Panc1 (cell line): ENCODE measurements at regions not wholly inside any gene's neighbourhood (a gene's known extent, or its start where the extent isn't known, plus 50 kb on each side); places are given as distances from the start of the nearest gene placed in this dataset.

Experiments
- ATAC-seq: fragments of 200-7000 bp; cut with Tn5 transposase; 2 replicates; pipeline ENCODE4 v1.9.1; 2020; ENCODE audit warnings: mild to moderate bottlenecking, moderate library complexity
- BruUV-seq: library from RNA; stranded (reverse); fragments of 400-500 nt; replicated peaks from 2 replicates; lab custom pipeline; 2021; lab: Mats Ljungman, UMichigan
- CTCF ChIA-PET: fragments of 300-600 bp; sonication (Branson Sonifier 250); formaldehyde crosslinking; loops from one replicate; lab custom pipeline; 2022; ENCODE audit warnings: antibody characterized with exemption; lab: Charles Lee
- POLR2A ChIA-PET: fragments of 300-600 bp; sonication (Branson Sonifier 250); formaldehyde crosslinking; loops from one replicate; lab custom pipeline; 2022; ENCODE audit warnings: antibody characterized with exemption; lab: Charles Lee
- DNase-seq: peaks from one replicate; pipeline ENCODE4 v3.0.0-alpha.2; 2010; ENCODE audit warnings: low read depth, low spot score
- H3K27ac ChIP-seq: 2 replicates; pipeline ENCODE4 v1.5.1; 2011; ENCODE audit warnings: mild to moderate bottlenecking, low read length, inconsistent platforms
- H3K27me3 ChIP-seq: fragments of 200-500 bp; sonication (Bioruptor generic); 2 replicates; pipeline ENCODE4 v1.6.0; 2014; ENCODE audit warnings: low read length, inconsistent platforms; ENCODE audit not compliant: control insufficient read depth, insufficient read depth
- H3K36me3 ChIP-seq: fragments of 200-500 bp; sonication (Bioruptor generic); 2 replicates; pipeline ENCODE4 v1.5.1; 2014; ENCODE audit warnings: inconsistent platforms, mild to moderate bottlenecking, low read length, moderate library complexity; ENCODE audit not compliant: control insufficient read depth, insufficient read depth
- H3K4me1 ChIP-seq: 2 replicates; pipeline ENCODE4 v1.5.1; 2011; ENCODE audit warnings: inconsistent platforms, mild to moderate bottlenecking, low read length, moderate library complexity; ENCODE audit not compliant: control insufficient read depth, insufficient read depth
- H3K4me3 ChIP-seq, 2 experiments: 2 replicates each; pipeline ENCODE4 v1.5.1; 2011 to 2012; ENCODE audit warnings: low read depth in 2 of 2, low read length in 2 of 2, mild to moderate bottlenecking in 2 of 2, inconsistent platforms in 1 of 2, moderate library complexity in 1 of 2
- H3K9me3 ChIP-seq: fragments of 200-500 bp; sonication (Bioruptor generic); 2 replicates; pipeline ENCODE4 v1.5.1; 2014; ENCODE audit warnings: low read depth, mild to moderate bottlenecking, inconsistent platforms, low read length, moderate library complexity; ENCODE audit not compliant: control insufficient read depth, insufficient read depth
- CTCF ChIP-seq: fragments of 450-650 bp; IDR thresholded peaks from 2 replicates; pipeline ENCODE4 v1.5.1; 2017; ENCODE audit warnings: mild to moderate bottlenecking
- POLR2AphosphoS5 ChIP-seq: IDR thresholded peaks from 2 replicates; pipeline ENCODE4 v1.6.1; 2012; ENCODE audit warnings: mild to moderate bottlenecking, low read depth, low read length, moderate library complexity
- SIN3A ChIP-seq: IDR thresholded peaks from 2 replicates; pipeline ENCODE4 v1.6.1; 2012; ENCODE audit warnings: low read depth, mild to moderate bottlenecking, low read length, moderate library complexity, borderline replicate concordance; ENCODE audit not compliant: insufficient read depth
- TCF7L2 ChIP-seq: IDR thresholded peaks from 2 replicates; pipeline ENCODE4 v1.6.1; 2011; ENCODE audit warnings: mild to moderate bottlenecking, low read depth, low read length, inconsistent platforms
- in situ Hi-C: cut with HindIII; loops from 2 replicates; pipeline ENCODE4 v1.10.0; 2016; ENCODE audit warnings: low sequenced_read_pairs, low pct_unique_long_range_greater_than_20kb
- intact Hi-C: fragments of 100-400 bp; cut with micrococcal nuclease; formaldehyde crosslinking; loops from one replicate; pipeline ENCODE4 v1.10.0; 2022; ENCODE audit not compliant: unreplicated experiment
- TF ChIP-seq, protein P1 (sequence below), 2 experiments: IDR thresholded peaks; 2 replicates each; pipeline ENCODE4 v1.6.1; 2011 to 2012; ENCODE audit warnings: low read depth in 2 of 2, control low read depth in 1 of 2, low read length in 1 of 2, mild to moderate bottlenecking in 1 of 2, moderate library complexity in 1 of 2; ENCODE audit not compliant: insufficient read depth in 1 of 2

DNA sequence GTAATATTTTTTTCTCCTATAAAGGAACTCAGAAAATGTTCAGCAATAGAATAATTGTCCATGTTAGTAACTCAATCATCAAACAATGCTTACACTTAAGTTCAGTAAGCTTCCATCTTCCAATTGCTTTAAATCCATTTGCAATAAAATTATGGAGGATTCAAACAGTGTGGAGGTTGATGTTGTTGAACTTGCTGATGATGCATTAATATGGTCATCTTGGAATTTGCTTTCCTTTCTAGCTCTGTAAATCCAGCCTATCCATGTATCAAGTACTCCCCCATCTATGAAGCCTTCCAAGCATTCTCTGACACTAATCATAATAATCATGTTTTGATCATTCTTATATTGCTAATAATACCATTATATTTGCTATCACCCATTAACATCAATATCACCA is 378.4 kb upstream of the CNTN3 start:
- in situ Hi-C loops (no loop called here), intact Hi-C loops (no loop called here)
- no peaks in the 10 kb centered on the region for H3K36me3 ChIP-seq
- H3K9me3 ChIP-seq: no peaks in the 10 kb centered on the region
- DNase-seq (no peak), ATAC-seq (no peak)
- BruUV-seq: no TSS peak
- H3K27me3 ChIP-seq: no peaks in the 10 kb centered on the region
- TF ChIP-seq, protein P1, sequence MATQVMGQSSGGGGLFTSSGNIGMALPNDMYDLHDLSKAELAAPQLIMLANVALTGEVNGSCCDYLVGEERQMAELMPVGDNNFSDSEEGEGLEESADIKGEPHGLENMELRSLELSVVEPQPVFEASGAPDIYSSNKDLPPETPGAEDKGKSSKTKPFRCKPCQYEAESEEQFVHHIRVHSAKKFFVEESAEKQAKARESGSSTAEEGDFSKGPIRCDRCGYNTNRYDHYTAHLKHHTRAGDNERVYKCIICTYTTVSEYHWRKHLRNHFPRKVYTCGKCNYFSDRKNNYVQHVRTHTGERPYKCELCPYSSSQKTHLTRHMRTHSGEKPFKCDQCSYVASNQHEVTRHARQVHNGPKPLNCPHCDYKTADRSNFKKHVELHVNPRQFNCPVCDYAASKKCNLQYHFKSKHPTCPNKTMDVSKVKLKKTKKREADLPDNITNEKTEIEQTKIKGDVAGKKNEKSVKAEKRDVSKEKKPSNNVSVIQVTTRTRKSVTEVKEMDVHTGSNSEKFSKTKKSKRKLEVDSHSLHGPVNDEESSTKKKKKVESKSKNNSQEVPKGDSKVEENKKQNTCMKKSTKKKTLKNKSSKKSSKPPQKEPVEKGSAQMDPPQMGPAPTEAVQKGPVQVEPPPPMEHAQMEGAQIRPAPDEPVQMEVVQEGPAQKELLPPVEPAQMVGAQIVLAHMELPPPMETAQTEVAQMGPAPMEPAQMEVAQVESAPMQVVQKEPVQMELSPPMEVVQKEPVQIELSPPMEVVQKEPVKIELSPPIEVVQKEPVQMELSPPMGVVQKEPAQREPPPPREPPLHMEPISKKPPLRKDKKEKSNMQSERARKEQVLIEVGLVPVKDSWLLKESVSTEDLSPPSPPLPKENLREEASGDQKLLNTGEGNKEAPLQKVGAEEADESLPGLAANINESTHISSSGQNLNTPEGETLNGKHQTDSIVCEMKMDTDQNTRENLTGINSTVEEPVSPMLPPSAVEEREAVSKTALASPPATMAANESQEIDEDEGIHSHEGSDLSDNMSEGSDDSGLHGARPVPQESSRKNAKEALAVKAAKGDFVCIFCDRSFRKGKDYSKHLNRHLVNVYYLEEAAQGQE (IDR thresholded peaks at IDR 0.05; ENCODE audit: insufficient read depth in 1 of 2, low read depth in 2 of 2, low read length in 1 of 2): no peak
- TF ChIP-seq TCF7L2 (no peak), SIN3A (no peak), CTCF (no peak), POLR2AphosphoS5 (no peak)
- ChIA-PET POLR2A (no interaction called here), CTCF (no interaction called here)
- H3K4me1 ChIP-seq: no peaks in the 10 kb centered on the region
- H3K27ac ChIP-seq: no peak overlapping the region
- no peak overlapping the region for H3K4me3 ChIP-seq

- Histone ChIP-seq H3K27me3 (no peaks in the 10 kb centered on the region), H3K36me3 (no peaks in the 10 kb centered on the region), H3K4me3 (no peak overlapping the region), H3K9me3 (no peaks in the 10 kb centered on the region), H3K4me1 (no peaks in the 10 kb centered on the region), H3K27ac (no peak overlapping the region)
- ChIA-PET CTCF (no interaction called here), POLR2A (no interaction called here)
- in situ Hi-C loops: no loop called here
- intact Hi-C loops: no loop called here
- no TSS peak for BruUV-seq
- DNase-seq (no peak), ATAC-seq (no peak)
- TF ChIP-seq SIN3A (no peak), POLR2AphosphoS5 (no peak), CTCF (no peak; the same call in 1 of the 2 replicates), TCF7L2 (no peak)
- TF ChIP-seq, protein P1 (IDR thresholded peaks at IDR 0.05; ENCODE audit: insufficient read depth in 1 of 2, low read depth in 2 of 2, low read length in 1 of 2): no peak
These were observed 386.9 kb upstream of the CNTN3 start for GRCh38 chr3:75001330-75001729.
